GM23248 (cell line): ENCODE measurements at regions not wholly inside any gene's neighbourhood (a gene's known extent, or its start where the extent isn't known, plus 50 kb on each side); places are given as distances from the start of the nearest gene placed in this dataset.

Experiments used
- DNase-seq: peaks from one replicate; pipeline ENCODE4 v3.0.0-alpha.2; 2015
- H2AFZ ChIP-seq: fragments of 200-600 bp; sonication (generic); 2 replicates; pipeline ENCODE4 v1.6.1; 2016; ENCODE audit warnings: antibody characterized with exemption
- H3F3A ChIP-seq: fragments of 200-600 bp; sonication (generic); 2 replicates; pipeline ENCODE4 v1.6.1; 2016; ENCODE audit warnings: mild to moderate bottlenecking, antibody characterized with exemption, mixed run types; ENCODE audit not compliant: insufficient read depth
- H3K27ac ChIP-seq: fragments of 200-600 bp; sonication (generic); 2 replicates; pipeline ENCODE4 v1.5.1; 2016; ENCODE audit warnings: mild to moderate bottlenecking
- H3K27me3 ChIP-seq: fragments of 200-600 bp; sonication (generic); replicated peaks from 2 replicates; pipeline ENCODE4 v1.6.1; 2016; ENCODE audit warnings: mild to moderate bottlenecking; ENCODE audit not compliant: insufficient read depth
- H3K36me3 ChIP-seq: fragments of 200-600 bp; sonication (generic); 2 replicates; pipeline ENCODE4 v1.6.1; 2016; ENCODE audit warnings: low read depth, mild to moderate bottlenecking
- H3K4me1 ChIP-seq: fragments of 200-600 bp; sonication (generic); 2 replicates; pipeline ENCODE4 v1.6.1; 2016; ENCODE audit warnings: mild to moderate bottlenecking; ENCODE audit not compliant: insufficient read depth
- H3K4me2 ChIP-seq: fragments of 200-600 bp; sonication (generic); one replicate; pipeline ENCODE4 v1.6.1; 2016; ENCODE audit warnings: mild to moderate bottlenecking; ENCODE audit not compliant: unreplicated experiment
- H3K4me3 ChIP-seq: fragments of 200-600 bp; sonication (generic); 2 replicates; pipeline ENCODE4 v1.5.1; 2016; ENCODE audit warnings: mild to moderate bottlenecking
- H3K79me2 ChIP-seq: fragments of 200-600 bp; sonication (generic); 2 replicates; pipeline ENCODE4 v1.6.1; 2016; ENCODE audit warnings: mild to moderate bottlenecking; ENCODE audit not compliant: insufficient read depth
- H3K9ac ChIP-seq: fragments of 200-600 bp; sonication (generic); 2 replicates; pipeline ENCODE4 v1.6.1; 2016; ENCODE audit warnings: mild to moderate bottlenecking
- H3K9me2 ChIP-seq: fragments of 200-600 bp; sonication (generic); 2 replicates; pipeline ENCODE4 v1.6.1; 2016; ENCODE audit warnings: mixed run types, mild to moderate bottlenecking, moderate library complexity; ENCODE audit not compliant: insufficient read depth
- H3K9me3 ChIP-seq: fragments of 200-600 bp; sonication (generic); one replicate; pipeline ENCODE4 v1.6.1; 2017; ENCODE audit warnings: low read depth
- H4K20me1 ChIP-seq: fragments of 200-600 bp; sonication (generic); 2 replicates; pipeline ENCODE4 v1.6.0; 2016; ENCODE audit not compliant: insufficient read depth
- EZH2 ChIP-seq: fragments of 200-600 bp; sonication (generic); IDR thresholded peaks from 2 replicates; pipeline ENCODE4 v1.6.1; 2018; ENCODE audit warnings: antibody characterized with exemption, mild to moderate bottlenecking; ENCODE audit not compliant: insufficient read depth, poor library complexity, severe bottlenecking
- EZH2phosphoT487 ChIP-seq: fragments of 200-600 bp; sonication (generic); IDR thresholded peaks from 2 replicates; pipeline ENCODE4 v1.6.1; 2018; ENCODE audit warnings: antibody characterized with exemption, moderate library complexity, mild to moderate bottlenecking, low read depth; ENCODE audit not compliant: insufficient read depth
- WGBS, 2 experiments: methylation state at CpG; one replicate each; pipeline ENCODE4 v1.1.6; 2015 to 2017; ENCODE audit warnings: low lambda C conversion rate in 2 of 2, low coverage in 1 of 2; ENCODE audit errors: missing lambda C conversion rate in 2 of 2; 5-methylcytosine and 5-hydroxymethylcytosine counted together
- in situ Hi-C: fragments of 300-500 bp; cut with MboI; formaldehyde crosslinking; loops from 2 replicates; pipeline ENCODE4 v1.15.0; 2020

DNA sequence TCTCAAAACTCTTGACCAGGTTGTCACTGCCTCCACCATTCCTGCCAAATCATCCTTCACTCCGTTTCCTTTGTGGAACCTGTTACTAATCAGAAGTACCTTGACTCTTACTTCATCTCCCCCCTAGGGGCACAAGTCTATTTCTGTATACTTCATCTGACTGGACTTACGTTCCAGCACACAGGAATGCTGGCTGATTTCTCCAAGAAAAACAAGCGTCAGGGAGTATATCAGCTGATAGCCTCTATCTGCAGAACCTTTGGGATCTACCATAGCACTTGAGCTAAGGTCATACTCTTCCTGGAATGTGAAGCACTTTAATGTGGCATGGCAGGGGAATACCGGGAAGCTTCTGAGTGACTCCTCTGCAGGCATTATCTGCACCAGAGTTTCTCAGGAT, 178.1 kb upstream of the MOCS1 start:
- Histone ChIP-seq H3K4me1 (no peaks in the 10 kb centered on the region), H3F3A (no peaks in the 10 kb centered on the region), H3K4me2 (no peak overlapping the region), H3K27ac (no peak overlapping the region), H3K9me3 (no peaks in the 10 kb centered on the region), H3K27me3 (no peaks in the 10 kb centered on the region), H4K20me1 (no peaks in the 10 kb centered on the region), H3K79me2 (no peaks in the 10 kb centered on the region), H3K4me3 (no peak overlapping the region), H2AFZ (no peak overlapping the region), H3K36me3 (no peaks in the 10 kb centered on the region), H3K9me2 (no peaks in the 10 kb centered on the region), H3K9ac (no peak overlapping the region)
- TF ChIP-seq EZH2phosphoT487 (no peak), EZH2 (no peak)
- DNase-seq: no peak
- 9 to 10% methylated on average over 4 of the region's 4 CpGs for WGBS, 2 experiments
- in situ Hi-C loops: no loop called here

DNA sequence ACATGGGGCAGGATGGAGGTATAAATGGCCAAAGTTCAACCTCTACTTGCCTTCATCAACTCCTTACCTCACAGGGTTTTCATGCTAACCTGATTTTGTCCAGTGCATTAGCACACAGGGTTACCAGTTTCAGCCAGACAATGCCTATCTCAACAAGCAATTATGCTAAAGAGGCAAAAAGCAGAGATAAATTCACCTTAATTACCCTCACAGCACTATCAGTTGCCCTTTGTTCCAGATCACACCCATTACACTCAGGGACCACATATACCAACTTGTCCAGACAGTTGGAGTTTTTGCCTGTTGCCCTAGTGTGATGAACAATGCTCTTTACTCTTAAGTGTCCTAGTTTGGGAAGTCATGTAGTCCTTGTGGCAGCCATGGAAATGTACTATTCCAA, 174.5 kb upstream of the MOCS1 start:
- Histone ChIP-seq H3K36me3 (no peaks in the 10 kb centered on the region), H3K79me2 (no peaks in the 10 kb centered on the region), H3K27ac (no peak overlapping the region), H3F3A (no peaks in the 10 kb centered on the region), H3K27me3 (no peaks in the 10 kb centered on the region), H3K9me3 (no peaks in the 10 kb centered on the region), H2AFZ (no peak overlapping the region), H3K9me2 (no peaks in the 10 kb centered on the region), H3K4me2 (no peak overlapping the region), H3K4me3 (no peak overlapping the region), H4K20me1 (no peaks in the 10 kb centered on the region), H3K9ac (no peak overlapping the region), H3K4me1 (no peaks in the 10 kb centered on the region)
- in situ Hi-C loops: no loop called here
- TF ChIP-seq EZH2phosphoT487 (no peak), EZH2 (no peak)
- no peak for DNase-seq

DNA sequence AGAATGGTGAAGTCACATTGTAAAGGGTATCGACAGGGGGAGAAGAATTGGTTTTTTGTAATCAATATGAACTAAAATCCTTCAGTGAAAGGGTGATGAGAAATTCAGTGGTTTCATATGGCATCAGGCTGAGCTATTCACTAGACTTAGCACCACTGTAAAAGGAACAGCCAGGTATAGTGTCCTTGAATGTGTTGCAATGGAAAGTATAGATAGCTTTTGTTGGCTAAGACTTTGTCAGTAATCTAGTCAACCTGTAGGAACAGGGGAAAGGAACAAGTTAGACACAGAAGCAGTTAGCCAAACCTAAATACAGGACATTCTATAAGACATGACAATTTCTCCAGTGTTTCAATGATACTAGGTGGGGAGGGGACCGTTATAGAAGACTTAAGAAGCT, 172.6 kb upstream of the MOCS1 start:
- H3K9me2 ChIP-seq: no peaks in the 10 kb centered on the region
- H2AFZ ChIP-seq: no peak overlapping the region
- H3K27me3 ChIP-seq: no peaks in the 10 kb centered on the region
- H3K36me3 ChIP-seq: no peaks in the 10 kb centered on the region
- DNase-seq: no peak
- no peak overlapping the region for H3K4me2 ChIP-seq
- 12 to 21% methylated on average over 2 of the region's 2 CpGs for WGBS, 2 experiments
- H3K27ac ChIP-seq: no peak overlapping the region
- H3K4me3 ChIP-seq: no peak overlapping the region
- H3K9me3 ChIP-seq: no peaks in the 10 kb centered on the region
- H3F3A ChIP-seq: no peaks in the 10 kb centered on the region
- H4K20me1 ChIP-seq: no peaks in the 10 kb centered on the region
- no peaks in the 10 kb centered on the region for H3K4me1 ChIP-seq
- no peaks in the 10 kb centered on the region for H3K79me2 ChIP-seq
- in situ Hi-C loops: no loop called here
- TF ChIP-seq EZH2 (no peak), EZH2phosphoT487 (no peak)
- H3K9ac ChIP-seq: no peak overlapping the region

DNA sequence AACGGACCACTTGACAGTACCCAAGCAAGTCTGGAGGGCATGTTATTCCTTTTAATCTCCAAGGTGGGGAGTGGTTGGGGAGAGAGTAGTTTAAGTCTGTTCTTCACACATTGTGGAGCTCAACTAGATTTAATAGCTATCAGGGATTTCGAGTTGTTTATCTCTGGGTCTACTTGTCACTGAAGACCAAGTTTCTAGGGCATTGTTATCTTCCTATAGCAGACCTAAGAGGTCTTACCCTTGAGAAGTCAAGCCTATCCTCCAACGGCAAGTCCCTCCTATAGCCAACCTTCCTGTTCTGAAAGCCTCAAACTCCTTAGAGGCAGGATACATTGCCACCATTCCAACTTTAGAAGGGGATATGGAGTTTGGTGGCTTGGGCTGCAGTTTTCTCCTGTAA, 164.5 kb upstream of the MOCS1 start:
- Histone ChIP-seq H3K36me3 (no peaks in the 10 kb centered on the region), H3K9me3 (no peaks in the 10 kb centered on the region), H3K27me3 (no peaks in the 10 kb centered on the region), H2AFZ (no peak overlapping the region), H3K4me3 (no peak overlapping the region), H3K4me1 (no peaks in the 10 kb centered on the region), H3K27ac (no peak overlapping the region), H3K4me2 (no peak overlapping the region), H4K20me1 (no peaks in the 10 kb centered on the region), H3K79me2 (no peaks in the 10 kb centered on the region), H3F3A (no peaks in the 10 kb centered on the region), H3K9me2 (no peaks in the 10 kb centered on the region), H3K9ac (no peak overlapping the region)
- DNase-seq: no peak
- in situ Hi-C loops: no loop called here
- 12 to 18% methylated on average over 3 of the region's 3 CpGs for WGBS, 2 experiments
- TF ChIP-seq EZH2: no peak
- TF ChIP-seq EZH2phosphoT487: no peak

DNA sequence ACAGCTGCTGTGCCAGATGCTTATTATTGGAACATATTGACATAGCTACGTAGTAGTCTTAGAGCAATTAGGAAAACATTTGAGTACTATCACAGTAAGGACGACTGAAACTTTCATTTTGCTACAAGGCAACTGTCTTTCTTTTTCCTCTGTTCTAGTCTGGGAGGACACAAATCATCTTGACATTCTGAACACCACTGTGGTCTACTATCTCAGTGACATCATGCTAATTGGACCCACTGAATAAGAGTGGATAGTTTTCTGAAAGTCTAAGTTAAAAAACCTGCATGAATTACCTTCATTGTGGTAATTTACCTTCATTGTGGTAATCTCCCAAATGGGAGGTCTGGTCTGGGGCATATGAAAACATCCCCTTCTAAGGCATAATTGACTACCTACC, 163.3 kb upstream of the MOCS1 start:
- no peak for TF ChIP-seq EZH2phosphoT487
- TF ChIP-seq EZH2: no peak
- 4 to 11% methylated on average over 2 of the region's 2 CpGs for WGBS, 2 experiments
- H3F3A ChIP-seq: no peaks in the 10 kb centered on the region

More for the DNA sequence above, 163.3 kb upstream of the MOCS1 start:
- Histone ChIP-seq H3K36me3 (no peaks in the 10 kb centered on the region), H3K4me1 (no peaks in the 10 kb centered on the region), H3K4me2 (no peak overlapping the region), H3K4me3 (no peak overlapping the region), H3K9me2 (no peaks in the 10 kb centered on the region), H2AFZ (no peak overlapping the region), H3K79me2 (no peaks in the 10 kb centered on the region), H3K9me3 (no peaks in the 10 kb centered on the region), H3K27me3 (no peaks in the 10 kb centered on the region), H3K9ac (no peak overlapping the region), H4K20me1 (no peaks in the 10 kb centered on the region), H3K27ac (no peak overlapping the region)
- in situ Hi-C loops: no loop called here
- no peak for DNase-seq
